CD4-positive, alpha-beta T cell treated with Interleukin-17A for 4 hours (primary cell): ENCODE measurements at regions not wholly inside any gene's neighbourhood (a gene's known extent, or its start where the extent isn't known, plus 50 kb on each side); places are given as distances from the start of the nearest gene placed in this dataset.

Source experiments
- DNase-seq: peaks from one replicate; pipeline ENCODE4 v3.0.0-alpha.2; 2020; ENCODE audit warnings: mixed read lengths

- no peak for DNase-seq
Measured at GRCh38 chr11:109752212-109752825, 330.3 kb downstream of the C11orf87 start.

GRCh38 chr11:109756521-109756920 is 334.5 kb downstream of the C11orf87 start:
- no peak for DNase-seq

- no peak for DNase-seq
Measured at GRCh38 chr11:109756951-109757350, 335.0 kb downstream of the C11orf87 start.

GRCh38 chr11:109762546-109762945 is 330.6 kb upstream of the ZC3H12C start:
- DNase-seq: no peak

- no peak for DNase-seq
Measured at GRCh38 chr11:109765709-109766311, 327.4 kb upstream of the ZC3H12C start.

DNA sequence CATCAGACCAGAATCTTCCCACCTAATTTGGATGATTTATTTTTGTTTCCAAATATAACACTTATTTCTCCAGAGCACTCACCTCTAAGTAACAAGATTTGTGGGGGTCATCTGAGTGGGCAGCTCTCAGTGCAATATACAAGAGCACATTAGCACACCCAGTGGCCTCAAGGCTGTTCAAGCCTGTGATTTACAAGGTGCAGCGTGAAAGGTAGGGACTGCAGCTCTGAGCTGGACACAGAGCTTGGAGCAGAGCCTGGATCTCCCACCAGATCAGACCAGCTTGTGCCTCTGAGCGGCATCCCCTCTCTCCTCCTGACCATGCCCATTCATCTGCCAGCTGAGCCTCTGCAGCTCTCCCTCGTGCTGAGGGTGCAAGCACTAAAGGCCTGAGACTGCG is 323.3 kb upstream of the ZC3H12C start:
- no peak for DNase-seq

DNA sequence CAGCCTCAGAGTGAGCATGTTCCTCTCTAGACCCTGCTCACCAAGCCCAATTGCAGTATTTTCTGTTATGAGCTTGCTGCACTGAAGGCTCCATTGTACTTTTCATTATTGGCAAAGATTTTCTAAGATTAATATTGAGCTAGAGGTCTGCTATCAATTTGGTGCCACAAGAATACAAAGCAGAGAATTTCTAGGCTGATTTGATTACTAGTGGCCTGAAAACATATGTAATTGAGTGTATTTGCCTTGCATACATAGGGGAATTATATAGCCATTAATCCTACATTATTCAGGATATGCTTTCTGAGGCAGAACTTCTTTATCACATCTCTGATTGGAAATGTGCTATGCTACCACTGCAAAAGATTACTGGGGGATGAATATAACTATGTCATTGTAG is 322.9 kb upstream of the ZC3H12C start:
- no peak for DNase-seq

GRCh38 chr11:109772892-109773291 is 320.3 kb upstream of the ZC3H12C start:
- DNase-seq: no peak

GRCh38 chr11:109775686-109776085 is 317.5 kb upstream of the ZC3H12C start:
- DNase-seq: no peak

DNA sequence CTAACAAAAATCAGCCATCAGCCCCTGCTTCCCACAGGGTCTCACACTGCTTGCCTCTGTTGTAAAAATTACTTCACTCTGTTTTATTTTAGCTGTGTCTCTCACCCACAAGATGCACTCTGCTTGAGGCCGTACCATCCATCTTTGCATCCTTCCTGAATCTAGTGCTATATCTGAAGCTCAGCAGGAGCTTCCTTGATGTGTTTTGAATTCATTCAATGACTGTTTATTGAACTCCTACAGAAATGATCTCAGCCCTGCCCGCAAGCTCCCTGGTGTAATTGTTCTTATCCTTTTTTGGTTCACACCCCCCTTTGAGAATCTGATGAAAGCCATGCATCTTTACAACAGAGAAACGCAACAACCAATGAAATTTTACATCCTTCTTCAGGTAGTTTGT is 310.2 kb upstream of the ZC3H12C start:
- DNase-seq: no peak

DNA sequence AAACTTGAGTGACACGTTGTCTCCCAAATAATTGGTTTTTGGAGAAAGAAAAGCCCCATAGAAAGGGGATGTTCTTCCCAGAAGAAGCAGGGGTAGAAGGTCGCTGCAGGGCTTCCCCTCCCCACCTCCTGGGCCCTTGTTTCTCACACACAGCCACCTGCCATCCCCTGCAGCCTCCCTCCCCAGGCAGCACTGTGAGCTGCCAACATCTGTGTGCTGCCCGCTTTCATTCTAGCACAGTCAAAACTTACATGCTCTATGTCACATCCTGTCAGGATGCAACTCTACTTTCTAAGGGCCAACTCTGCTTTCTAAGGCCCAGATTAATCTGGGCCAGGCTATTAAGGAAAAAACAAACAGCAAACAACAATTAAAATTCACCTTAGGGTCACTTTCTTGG is 309.4 kb upstream of the ZC3H12C start:
- DNase-seq: no peak

DNA sequence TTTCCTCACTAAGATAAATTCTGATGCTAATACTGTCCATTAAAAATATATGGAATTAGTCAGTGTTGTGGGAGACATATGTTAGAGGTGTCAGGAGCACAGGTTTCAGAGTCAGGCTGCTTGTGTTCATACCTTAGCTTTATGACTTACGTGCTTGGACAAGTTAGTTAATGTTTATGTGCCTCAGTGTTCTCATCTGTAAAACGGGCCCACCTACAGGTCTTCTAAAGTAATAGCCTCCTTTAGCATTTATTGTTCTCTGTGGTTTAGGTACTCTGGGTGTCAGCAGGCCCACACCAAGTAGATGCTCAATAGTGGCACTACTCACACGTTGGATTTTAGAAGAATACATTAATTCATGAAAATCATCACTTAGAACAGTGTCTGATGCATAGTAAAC is 308.7 kb upstream of the ZC3H12C start:
- no peak for DNase-seq

DNA sequence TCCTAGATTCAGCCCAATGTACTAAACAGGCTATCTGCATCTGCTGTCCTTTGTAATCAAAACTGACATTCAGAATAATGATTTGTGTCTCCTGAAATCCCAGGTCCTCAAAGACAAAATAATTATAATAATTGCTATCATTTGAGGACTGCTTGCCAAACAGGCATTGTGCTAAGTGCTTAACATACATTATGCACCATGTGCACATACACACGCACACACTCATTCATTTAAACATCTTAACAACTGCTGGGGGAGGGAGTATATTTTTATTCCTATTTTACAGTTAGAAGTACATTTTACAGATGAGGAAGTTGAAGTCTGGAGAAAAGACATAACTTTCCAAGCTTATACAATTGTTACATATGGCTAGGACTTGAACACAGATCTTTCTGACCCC is 308.0 kb upstream of the ZC3H12C start:
- DNase-seq: no peak

- no peak for DNase-seq
Measured at GRCh38 chr11:109785714-109786113, 307.5 kb upstream of the ZC3H12C start.

DNA sequence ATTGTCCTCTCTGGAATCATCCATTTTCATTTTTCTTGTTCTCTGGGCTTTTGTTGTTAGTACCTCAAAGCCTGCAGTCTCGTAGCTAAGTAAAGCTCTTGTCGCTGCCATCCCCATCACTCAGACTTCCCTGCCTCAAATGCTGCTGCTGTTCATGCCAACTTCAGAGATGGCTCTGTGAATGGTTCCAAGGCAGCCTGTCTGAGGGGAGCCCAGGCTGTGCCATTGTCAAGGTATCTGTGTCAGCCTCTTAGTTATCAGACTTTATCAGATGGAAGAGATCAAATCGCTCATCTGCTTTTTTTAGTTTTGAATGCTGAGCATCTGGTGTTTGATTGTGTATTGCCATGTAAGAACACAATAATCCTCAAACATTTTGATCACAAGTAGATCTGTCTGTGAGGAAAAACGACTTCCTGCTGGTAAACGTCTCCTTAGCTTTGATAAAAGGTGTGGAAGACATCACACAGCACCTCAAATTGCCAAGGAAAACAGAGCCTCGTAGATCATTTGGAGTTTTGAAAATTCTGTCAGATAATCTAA is 304.2 kb upstream of the ZC3H12C start:
- no peak for DNase-seq

DNA sequence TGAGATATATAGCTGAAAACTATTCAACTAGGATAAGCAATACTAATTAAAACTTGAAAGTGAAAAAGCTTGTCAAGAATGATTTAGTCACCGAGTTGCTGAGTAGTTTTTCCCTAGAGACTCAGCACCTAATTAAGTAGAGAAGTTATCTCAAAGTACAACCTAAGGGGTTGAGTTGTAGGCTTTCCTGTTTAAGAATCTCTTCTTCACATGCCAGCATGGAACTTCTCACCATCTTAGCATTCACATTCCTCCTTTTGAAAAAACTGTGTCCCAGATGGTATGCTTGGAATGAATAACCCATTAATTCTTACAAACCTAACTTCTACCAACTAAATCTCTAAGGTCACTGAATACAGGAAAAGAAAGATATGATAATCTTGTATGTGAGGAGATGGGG is 303.3 kb upstream of the ZC3H12C start:
- no peak for DNase-seq

- DNase-seq: no peak
Measured at GRCh38 chr11:109791337-109791736, 301.9 kb upstream of the ZC3H12C start.

DNA sequence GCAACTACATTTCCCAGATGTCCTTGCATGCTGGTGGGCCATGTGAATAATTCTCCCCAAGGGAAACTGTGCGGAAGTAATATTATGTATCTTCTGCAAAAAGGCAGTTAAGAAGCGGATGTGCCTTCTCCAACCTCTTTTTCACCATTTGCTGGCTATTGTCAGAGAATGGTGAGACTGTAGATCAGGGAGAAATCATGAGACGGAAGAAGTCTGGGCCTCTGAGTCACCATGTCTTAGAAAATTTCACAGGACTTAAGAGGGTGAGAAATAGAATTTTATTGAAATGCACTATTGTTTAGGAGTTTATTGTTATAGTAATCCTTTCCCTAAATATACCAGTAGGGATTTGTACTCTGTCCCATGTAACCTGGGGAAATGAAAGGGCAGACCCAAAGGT is 298.7 kb upstream of the ZC3H12C start:
- no peak for DNase-seq

- no peak for DNase-seq
Measured at GRCh38 chr11:109795234-109795633, 298.0 kb upstream of the ZC3H12C start.

DNA sequence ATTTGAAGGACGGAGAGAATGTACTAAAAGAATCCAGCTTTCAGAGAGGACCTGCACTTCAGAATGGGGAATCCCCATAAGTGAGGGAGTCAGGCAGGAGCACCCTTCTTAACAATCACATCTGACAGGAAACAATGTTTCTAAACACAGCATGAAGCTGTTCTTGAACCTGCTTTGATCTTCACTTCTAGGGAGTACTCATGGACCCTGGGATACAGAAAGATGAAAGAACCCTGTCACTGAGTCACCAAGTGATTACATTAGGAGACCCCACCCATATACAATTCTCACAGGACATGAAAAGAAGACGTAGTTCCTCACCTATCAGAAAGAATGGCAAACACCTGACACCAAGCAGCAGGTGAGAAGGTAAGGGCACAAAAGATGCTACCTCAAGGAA is 296.9 kb upstream of the ZC3H12C start:
- no peak for DNase-seq

DNA sequence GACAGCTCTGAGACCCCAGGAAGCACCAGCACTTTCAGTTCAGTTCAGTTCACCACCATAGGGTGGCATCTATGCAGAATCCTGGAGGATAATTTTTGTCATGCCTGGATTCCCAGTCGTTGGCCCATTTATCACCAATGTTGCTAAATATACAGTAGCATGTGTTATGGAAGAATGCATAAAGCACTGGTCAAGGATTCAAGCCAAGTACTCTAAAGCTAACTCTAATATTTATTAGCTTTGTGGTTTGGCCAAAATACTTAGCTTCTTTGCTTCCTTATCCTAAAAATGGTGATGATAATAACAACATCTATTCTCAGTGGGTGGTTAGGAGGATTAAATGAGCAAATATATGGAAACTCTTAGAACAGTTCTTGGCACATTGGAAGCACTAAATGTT is 294.7 kb upstream of the ZC3H12C start:
- no peak for DNase-seq

- DNase-seq: no peak
Measured at GRCh38 chr11:109799604-109800003, 293.6 kb upstream of the ZC3H12C start.

GRCh38 chr11:109804911-109805310 is 288.3 kb upstream of the ZC3H12C start:
- no peak for DNase-seq

DNA sequence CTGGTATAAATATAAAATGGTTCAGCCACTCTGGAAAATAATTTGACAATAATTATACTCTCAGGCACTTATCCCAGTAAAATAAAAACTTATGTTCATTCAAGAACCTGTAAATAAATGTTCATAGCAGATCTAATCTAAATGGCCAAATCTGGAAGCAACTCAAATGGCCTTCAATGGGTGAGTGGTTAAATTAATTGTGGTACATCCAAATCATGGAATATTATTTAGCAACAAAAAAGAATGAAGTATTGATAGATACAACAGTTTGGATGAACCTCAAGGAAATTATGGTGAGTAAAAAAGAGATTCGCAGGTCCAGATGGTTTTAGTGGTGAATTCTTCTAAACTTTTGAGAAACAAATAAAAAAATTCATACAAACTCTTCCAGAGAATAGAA is 287.0 kb upstream of the ZC3H12C start:
- DNase-seq: no peak

GRCh38 chr11:109808569-109808968 is 284.6 kb upstream of the ZC3H12C start:
- no peak for DNase-seq
